ENCODE measurements at regions not wholly inside any gene's neighbourhood (a gene's known extent, or its start where the extent isn't known, plus 50 kb on each side); places are given as distances from the start of the nearest gene placed in this dataset.

DNA sequence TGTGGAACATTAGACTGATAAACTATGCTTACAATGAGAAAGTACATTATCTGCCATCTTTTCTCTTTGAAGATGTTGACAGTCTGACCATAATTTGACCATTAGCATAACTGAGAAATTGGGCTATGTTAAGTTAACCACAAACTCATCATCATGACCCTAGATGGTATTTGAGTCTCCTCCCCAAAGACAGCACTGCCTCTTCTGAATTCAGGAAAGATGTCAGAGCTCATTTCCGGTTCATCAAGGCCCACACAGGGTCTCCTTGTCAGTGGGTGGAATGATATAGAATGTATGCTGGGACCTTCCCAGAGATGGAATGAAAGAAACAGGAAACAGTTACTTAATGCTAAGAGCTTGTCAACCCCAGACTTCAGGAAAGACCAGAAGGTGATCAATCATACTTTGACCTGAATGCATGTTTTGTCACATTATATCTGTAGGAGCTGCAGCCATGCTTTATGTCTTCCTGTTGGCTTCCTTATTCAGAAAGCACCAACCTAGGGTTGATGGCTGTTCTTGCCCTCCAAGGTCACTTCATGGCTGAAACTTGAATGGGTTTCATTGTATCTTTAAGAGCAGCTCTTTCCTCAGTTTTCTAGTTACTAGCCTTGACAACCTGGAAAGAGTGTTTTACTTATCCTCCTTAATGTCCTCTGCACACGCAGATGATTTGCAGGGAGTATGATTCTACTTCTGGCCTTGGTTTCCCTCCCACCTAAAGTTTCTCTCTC, 99.1 kb upstream of the NEUROD1 start:
- Histone ChIP-seq H3K4me3 (ENCODE audit: low read length) (no peak overlapping the region), H3K27ac (ENCODE audit: low read length) (no peak overlapping the region), H3K36me3 (ENCODE audit: control insufficient read depth, insufficient read depth, low read length) (no peaks in the 10 kb centered on the region), H3K9me3 (ENCODE audit: control insufficient read depth, insufficient read depth, low read length) (no peaks in the 10 kb centered on the region), H3K4me1 (ENCODE audit: control insufficient read depth, insufficient read depth, low read length) (no peaks in the 10 kb centered on the region), H3K27me3 (ENCODE audit: control insufficient read depth, insufficient read depth, low read length) (no peaks in the 10 kb centered on the region)
- no peak for DNase-seq (ENCODE audit: low read depth, low spot score)
- no CpG with 5 or more reads among the region's 2 CpGs for WGBS (ENCODE audit: insufficient coverage, insufficient read length)

DNA sequence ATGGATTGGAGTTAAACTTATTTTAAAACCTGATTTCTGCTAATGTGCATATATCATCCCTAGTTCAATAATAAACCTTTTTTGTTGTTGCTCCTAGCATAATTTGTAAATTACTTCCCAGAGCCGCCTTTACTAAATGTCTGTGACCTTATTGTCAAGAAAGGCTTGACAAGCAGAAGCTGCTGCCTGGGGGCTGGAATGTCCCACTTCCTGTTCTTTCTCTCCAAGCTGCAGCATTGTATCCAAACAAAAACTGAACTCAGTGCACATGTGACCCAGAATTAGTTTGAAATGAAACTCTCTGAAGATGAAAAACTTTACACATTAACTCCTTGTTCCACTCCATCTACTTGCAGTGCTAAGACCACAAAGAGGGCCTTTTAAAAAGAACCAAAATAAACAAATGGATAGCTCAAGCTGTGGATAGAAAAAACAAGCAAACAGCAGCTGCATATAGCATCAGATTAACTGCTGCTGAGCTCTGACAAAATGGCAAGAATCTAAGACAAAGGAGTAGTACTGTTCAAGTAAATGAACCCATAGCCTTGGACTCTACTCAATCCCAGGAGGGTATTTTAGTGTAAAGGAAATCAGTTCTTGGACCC, 99.8 kb upstream of the NEUROD1 start:
- Histone ChIP-seq H3K36me3 (ENCODE audit: control insufficient read depth, insufficient read depth, low read length) (no peaks in the 10 kb centered on the region), H3K9me3 (ENCODE audit: control insufficient read depth, insufficient read depth, low read length) (no peaks in the 10 kb centered on the region), H3K4me1 (ENCODE audit: control insufficient read depth, insufficient read depth, low read length) (no peaks in the 10 kb centered on the region), H3K4me3 (ENCODE audit: low read length) (no peak overlapping the region), H3K27me3 (ENCODE audit: control insufficient read depth, insufficient read depth, low read length) (no peaks in the 10 kb centered on the region), H3K27ac (ENCODE audit: low read length) (no peak overlapping the region)
- no peak for DNase-seq (ENCODE audit: low read depth, low spot score)
- WGBS (ENCODE audit: insufficient coverage, insufficient read length): no CpG with 5 or more reads among the region's 1 CpG

DNA sequence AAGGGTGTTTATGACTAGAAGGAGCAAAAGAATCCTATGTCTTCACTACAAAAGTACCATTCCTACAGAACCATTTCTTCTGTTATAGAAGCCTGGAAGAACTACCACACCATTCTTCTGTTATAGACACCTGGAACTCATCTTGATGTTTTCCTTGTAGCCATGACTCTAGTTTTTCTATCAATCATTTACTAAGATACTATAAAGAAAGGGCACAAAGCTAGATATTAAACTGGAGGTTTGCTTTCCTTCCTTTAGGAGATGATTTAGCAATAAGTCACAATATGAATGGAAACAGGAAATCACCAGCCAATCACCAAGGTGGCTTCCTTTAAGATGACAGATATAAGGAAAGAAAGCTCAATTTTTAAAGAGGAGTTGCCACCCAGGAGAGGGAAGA, 100.3 kb upstream of the NEUROD1 start:
- Histone ChIP-seq H3K27ac (ENCODE audit: low read length) (no peak overlapping the region), H3K27me3 (ENCODE audit: control insufficient read depth, insufficient read depth, low read length) (no peaks in the 10 kb centered on the region)

DNA sequence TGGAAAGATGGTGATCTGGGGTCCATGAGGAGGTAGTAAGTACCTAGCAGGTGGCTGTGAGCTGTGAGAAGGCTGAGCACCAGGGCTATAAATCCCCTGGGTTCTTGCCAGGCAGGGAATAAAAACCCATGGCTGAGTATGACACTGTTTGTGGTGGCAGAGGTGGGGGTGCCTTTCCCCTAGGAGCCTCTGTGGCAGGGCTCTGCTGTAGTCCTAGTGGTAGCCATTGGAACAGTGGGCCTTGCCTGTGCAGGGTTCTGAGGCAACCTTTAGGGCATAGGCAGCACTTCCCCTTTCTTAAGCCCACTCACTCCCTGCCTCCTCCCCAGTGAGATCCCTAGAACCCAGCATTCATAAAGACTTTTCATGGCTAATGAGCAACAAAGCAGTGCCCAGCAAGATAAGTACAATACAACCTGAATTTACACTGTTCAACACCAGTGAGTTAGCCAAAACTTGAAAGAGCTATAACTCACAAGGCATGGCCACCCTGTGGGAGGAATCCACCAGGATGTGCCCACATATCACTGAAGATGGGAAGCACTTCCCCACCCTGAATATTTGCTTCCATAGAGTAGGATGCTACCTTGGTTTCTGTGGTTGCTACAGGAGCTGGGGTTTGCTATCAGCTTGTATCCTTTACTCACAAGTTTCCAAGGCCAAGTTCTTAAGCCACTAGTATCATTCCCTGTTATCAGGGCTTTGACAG, 100.9 kb upstream of the NEUROD1 start:
- DNase-seq (ENCODE audit: low read depth, low spot score): no peak
- H3K4me1 ChIP-seq (ENCODE audit: control insufficient read depth, insufficient read depth, low read length): no peaks in the 10 kb centered on the region
- H3K9me3 ChIP-seq (ENCODE audit: control insufficient read depth, insufficient read depth, low read length): no peaks in the 10 kb centered on the region
- no peak overlapping the region for H3K4me3 ChIP-seq (ENCODE audit: low read length)
- no peaks in the 10 kb centered on the region for H3K36me3 ChIP-seq (ENCODE audit: control insufficient read depth, insufficient read depth, low read length)
- H3K27ac ChIP-seq (ENCODE audit: low read length): no peak overlapping the region
- no peaks in the 10 kb centered on the region for H3K27me3 ChIP-seq (ENCODE audit: control insufficient read depth, insufficient read depth, low read length)

More for the DNA sequence above, 100.3 kb upstream of the NEUROD1 start:
- no peak overlapping the region for H3K4me3 ChIP-seq (ENCODE audit: low read length)
- DNase-seq (ENCODE audit: low read depth, low spot score): no peak
- H3K9me3 ChIP-seq (ENCODE audit: control insufficient read depth, insufficient read depth, low read length): no peaks in the 10 kb centered on the region
- no peaks in the 10 kb centered on the region for H3K36me3 ChIP-seq (ENCODE audit: control insufficient read depth, insufficient read depth, low read length)
- H3K4me1 ChIP-seq (ENCODE audit: control insufficient read depth, insufficient read depth, low read length): no peaks in the 10 kb centered on the region

DNA sequence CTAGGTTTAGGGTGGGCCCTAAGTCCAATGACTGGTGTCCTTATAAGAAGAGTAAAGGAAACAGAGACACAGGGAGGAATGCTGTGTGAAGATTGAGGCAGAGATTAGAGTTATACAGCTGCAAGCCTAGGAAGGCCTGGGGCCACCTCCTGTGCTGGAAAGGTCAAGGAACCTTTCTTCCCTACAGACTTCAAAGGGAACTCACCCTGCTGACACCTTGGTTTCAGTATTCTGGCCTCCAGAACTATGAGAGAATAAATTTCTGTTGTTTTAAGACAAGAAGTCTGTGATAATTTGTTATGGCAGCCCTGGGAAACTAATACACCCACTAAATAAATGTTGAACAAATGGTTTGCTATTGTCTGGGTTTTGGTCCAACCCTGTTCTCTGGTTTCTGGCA, 102.3 kb upstream of the NEUROD1 start:
- H3K36me3 ChIP-seq (ENCODE audit: control insufficient read depth, insufficient read depth, low read length): no peaks in the 10 kb centered on the region
- H3K4me3 ChIP-seq (ENCODE audit: low read length): no peak overlapping the region
- no peaks in the 10 kb centered on the region for H3K9me3 ChIP-seq (ENCODE audit: control insufficient read depth, insufficient read depth, low read length)
- no peak for DNase-seq (ENCODE audit: low read depth, low spot score)
- H3K4me1 ChIP-seq (ENCODE audit: control insufficient read depth, insufficient read depth, low read length): no peaks in the 10 kb centered on the region
- H3K27me3 ChIP-seq (ENCODE audit: control insufficient read depth, insufficient read depth, low read length): no peaks in the 10 kb centered on the region
- no peak overlapping the region for H3K27ac ChIP-seq (ENCODE audit: low read length)

DNA sequence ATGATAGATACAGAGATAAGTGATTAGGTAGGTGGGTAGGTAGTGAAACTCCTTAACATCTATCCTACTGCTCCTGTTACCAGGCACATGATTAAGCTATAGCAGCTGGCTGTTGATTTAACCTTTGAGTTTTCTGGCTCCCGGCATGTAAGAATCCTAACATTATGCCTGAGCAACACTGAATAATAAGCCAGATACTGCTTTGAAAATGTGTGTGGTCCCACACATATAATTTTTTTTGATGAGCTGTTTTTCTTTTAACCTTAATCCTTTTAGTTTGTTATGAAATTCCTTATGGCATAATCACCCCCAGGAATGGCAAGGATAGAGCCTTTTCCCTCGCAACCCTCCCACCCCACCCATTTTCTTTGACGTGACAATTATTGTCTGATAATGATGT, 104.2 kb upstream of the NEUROD1 start:
- H3K4me1 ChIP-seq (ENCODE audit: control insufficient read depth, insufficient read depth, low read length): no peaks in the 10 kb centered on the region

DNA sequence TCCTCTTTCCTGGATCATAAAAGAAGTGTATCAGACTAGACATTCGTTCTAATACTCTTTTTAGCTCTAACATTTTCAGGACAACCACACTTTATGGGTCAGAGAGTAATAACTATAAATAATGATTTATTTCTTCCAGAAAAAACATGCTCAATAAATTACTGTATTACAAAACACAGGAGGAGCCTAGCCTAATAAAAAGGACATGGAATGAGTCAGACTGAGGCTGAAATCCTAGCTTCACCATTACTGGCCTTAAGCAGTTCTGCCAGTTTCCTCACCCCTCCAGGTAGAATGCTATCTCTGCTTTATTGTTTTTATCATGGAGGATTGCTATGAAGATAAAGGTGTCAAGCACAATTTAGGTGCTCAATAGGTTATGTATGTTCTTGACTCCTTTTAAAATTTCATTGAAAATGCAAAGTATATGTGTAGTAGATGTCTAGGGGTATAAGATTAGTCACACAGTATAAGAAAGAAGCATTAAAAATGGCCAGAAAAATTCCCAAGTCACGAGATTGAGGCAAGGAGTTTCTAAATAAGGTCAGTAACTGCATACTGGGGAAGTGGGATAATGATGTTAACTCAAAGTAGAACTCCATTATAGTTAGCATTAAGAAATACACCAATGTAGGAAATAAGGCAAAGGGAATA, 105.5 kb upstream of the NEUROD1 start:
- WGBS (ENCODE audit: insufficient coverage, insufficient read length): no CpG with 5 or more reads among the region's 2 CpGs
- no peak overlapping the region for H3K27ac ChIP-seq (ENCODE audit: low read length)
- no peaks in the 10 kb centered on the region for H3K36me3 ChIP-seq (ENCODE audit: control insufficient read depth, insufficient read depth, low read length)
- no peak for DNase-seq (ENCODE audit: low read depth, low spot score)
- H3K4me3 ChIP-seq (ENCODE audit: low read length): no peak overlapping the region
- no peaks in the 10 kb centered on the region for H3K9me3 ChIP-seq (ENCODE audit: control insufficient read depth, insufficient read depth, low read length)
- no peaks in the 10 kb centered on the region for H3K4me1 ChIP-seq (ENCODE audit: control insufficient read depth, insufficient read depth, low read length)
- H3K27me3 ChIP-seq (ENCODE audit: control insufficient read depth, insufficient read depth, low read length): no peaks in the 10 kb centered on the region

More for the DNA sequence above, 104.2 kb upstream of the NEUROD1 start:
- no peaks in the 10 kb centered on the region for H3K27me3 ChIP-seq (ENCODE audit: control insufficient read depth, insufficient read depth, low read length)
- DNase-seq (ENCODE audit: low read depth, low spot score): no peak
- no peak overlapping the region for H3K4me3 ChIP-seq (ENCODE audit: low read length)
- H3K27ac ChIP-seq (ENCODE audit: low read length): no peak overlapping the region
- H3K36me3 ChIP-seq (ENCODE audit: control insufficient read depth, insufficient read depth, low read length): no peaks in the 10 kb centered on the region
- WGBS (ENCODE audit: insufficient coverage, insufficient read length): no CpG with 5 or more reads among the region's 3 CpGs
- no peaks in the 10 kb centered on the region for H3K9me3 ChIP-seq (ENCODE audit: control insufficient read depth, insufficient read depth, low read length)

DNA sequence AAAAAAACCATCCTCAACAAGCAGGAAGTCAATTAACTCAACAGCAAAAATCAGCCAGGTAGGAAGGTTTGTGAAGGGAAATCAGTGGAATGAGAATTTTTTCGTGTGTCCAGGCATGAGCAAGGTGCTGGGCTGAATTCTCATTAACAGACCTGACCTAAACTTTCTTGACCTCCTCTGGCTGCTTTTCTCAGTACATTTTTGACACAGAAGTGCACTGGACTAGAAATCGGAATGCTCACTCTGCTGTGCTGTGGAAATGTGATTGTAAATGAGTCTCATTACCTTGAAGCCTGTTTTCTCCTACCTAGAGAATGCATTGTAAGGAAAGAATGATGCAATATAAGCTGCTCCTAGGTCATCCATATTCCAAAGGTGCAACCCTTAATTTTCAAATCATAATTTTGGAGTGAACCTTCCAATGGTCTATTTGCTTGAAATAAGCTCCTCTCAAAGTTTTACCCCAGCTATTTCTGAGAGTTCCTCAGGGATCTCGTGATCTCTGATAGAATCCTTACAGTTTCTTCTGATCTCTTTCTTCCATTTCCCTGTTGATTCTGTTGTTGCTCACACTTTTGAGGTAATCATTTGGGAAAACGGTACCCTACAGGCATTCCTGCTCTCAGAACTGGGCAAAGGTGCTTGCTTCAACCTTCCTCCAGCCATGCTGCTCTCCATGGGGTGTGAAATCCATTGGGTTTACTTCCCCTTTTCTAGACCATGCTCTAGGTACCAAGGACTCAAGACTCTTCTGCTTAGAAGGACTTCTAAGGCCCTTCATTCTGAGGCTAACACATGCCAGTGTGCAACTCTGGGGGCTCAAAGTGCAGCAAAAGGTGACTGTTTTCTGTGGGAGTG, 104.9 kb upstream of the ITPRID2 start:
- no peak for DNase-seq (ENCODE audit: low read depth, low spot score)
- no peaks in the 10 kb centered on the region for H3K4me1 ChIP-seq (ENCODE audit: control insufficient read depth, insufficient read depth, low read length)
- no CpG with 5 or more reads among the region's 4 CpGs for WGBS (ENCODE audit: insufficient coverage, insufficient read length)

DNA sequence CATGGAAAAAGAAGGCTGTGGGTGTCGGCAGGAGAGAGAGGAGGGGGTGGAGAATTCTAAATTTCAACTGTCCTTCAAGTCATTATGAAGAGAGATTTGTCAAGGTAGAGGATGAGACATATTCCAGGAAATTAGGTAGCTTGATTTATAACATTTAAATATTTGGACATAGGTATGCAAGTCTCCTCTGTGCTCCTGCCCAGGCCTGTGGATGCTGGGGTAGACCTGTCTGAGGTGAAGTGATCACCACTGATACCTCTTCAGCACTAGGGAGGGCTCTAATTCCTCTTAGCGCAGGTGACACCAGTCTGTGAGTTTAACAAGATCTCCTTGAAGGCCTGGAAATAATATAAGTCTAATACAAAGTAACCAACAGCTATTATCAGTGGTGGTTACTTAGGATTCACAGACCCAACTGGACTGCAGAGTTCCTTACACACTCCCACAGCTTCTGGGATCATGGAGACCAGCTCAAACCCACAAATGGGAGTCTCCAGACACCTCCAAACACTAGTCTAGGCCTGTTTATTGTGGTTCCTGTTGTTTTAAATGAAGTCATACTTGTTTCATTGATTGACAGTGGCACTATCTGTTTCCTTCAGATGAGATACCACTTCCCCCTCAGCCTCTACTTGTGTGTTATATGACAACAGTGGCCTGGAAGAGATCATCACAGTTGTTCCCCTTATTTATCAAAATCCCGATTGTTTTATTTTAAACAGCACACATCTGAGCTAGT, 104.1 kb upstream of the ITPRID2 start:
- Histone ChIP-seq H3K36me3 (ENCODE audit: control insufficient read depth, insufficient read depth, low read length) (no peaks in the 10 kb centered on the region), H3K4me1 (ENCODE audit: control insufficient read depth, insufficient read depth, low read length) (no peaks in the 10 kb centered on the region), H3K9me3 (ENCODE audit: control insufficient read depth, insufficient read depth, low read length) (no peaks in the 10 kb centered on the region), H3K27me3 (ENCODE audit: control insufficient read depth, insufficient read depth, low read length) (no peaks in the 10 kb centered on the region), H3K4me3 (ENCODE audit: low read length) (no peak overlapping the region), H3K27ac (ENCODE audit: low read length) (no peak overlapping the region)
- no peak for DNase-seq (ENCODE audit: low read depth, low spot score)
- no CpG with 5 or more reads among the region's 3 CpGs for WGBS (ENCODE audit: insufficient coverage, insufficient read length)

More for the DNA sequence above, 104.9 kb upstream of the ITPRID2 start:
- Histone ChIP-seq H3K27ac (ENCODE audit: low read length) (no peak overlapping the region), H3K9me3 (ENCODE audit: control insufficient read depth, insufficient read depth, low read length) (no peaks in the 10 kb centered on the region), H3K27me3 (ENCODE audit: control insufficient read depth, insufficient read depth, low read length) (no peaks in the 10 kb centered on the region), H3K4me3 (ENCODE audit: low read length) (no peak overlapping the region), H3K36me3 (ENCODE audit: control insufficient read depth, insufficient read depth, low read length) (no peaks in the 10 kb centered on the region)
